H1 (cell line): ENCODE measurements at regions not wholly inside any gene's neighbourhood (a gene's known extent, or its start where the extent isn't known, plus 50 kb on each side); places are given as distances from the start of the nearest gene placed in this dataset.

ENCODE experiments used
- CHD1 ChIP-seq: IDR thresholded peaks from 2 replicates; pipeline ENCODE4 v1.6.1; 2012; ENCODE audit warnings: low read depth, low read length, improper control_type of control experiment
- EZH2 ChIP-seq: fragments of 200-600 bp; sonication (generic); IDR thresholded peaks from 2 replicates; pipeline ENCODE4 v1.7.1; 2012; ENCODE audit warnings: low read depth, mild to moderate bottlenecking, moderate library complexity, low read length, inconsistent platforms; ENCODE audit not compliant: severe bottlenecking
- GABPA ChIP-seq: IDR thresholded peaks from 2 replicates; pipeline ENCODE4 v1.6.1; 2011; ENCODE audit warnings: mild to moderate bottlenecking, low read length, moderate library complexity, borderline replicate concordance; ENCODE audit not compliant: insufficient read depth
- GTF2F1 ChIP-seq: IDR thresholded peaks from 2 replicates; pipeline ENCODE4 v1.6.1; 2012; ENCODE audit warnings: low read depth, low read length, improper control_type of control experiment, borderline replicate concordance
- POLR2A ChIP-seq, 2 experiments: IDR thresholded peaks; 1 replicate in 1 of 2; 2 replicates in 1 of 2; pipeline ENCODE4 v1.6.1; 2011; ENCODE audit warnings: low read depth in 2 of 2, low read length in 2 of 2, mild to moderate bottlenecking in 2 of 2; ENCODE audit errors: control extremely low read depth in 1 of 2
- RBBP5 ChIP-seq: IDR thresholded peaks from 2 replicates; pipeline ENCODE4 v1.7.1; 2012; ENCODE audit warnings: low read depth, mild to moderate bottlenecking, inconsistent platforms, low read length, moderate library complexity, borderline replicate concordance
- SIRT6 ChIP-seq: IDR thresholded peaks from one replicate; pipeline ENCODE4 v1.7.1; 2012; ENCODE audit warnings: low read length, inconsistent platforms
- SP1 ChIP-seq: IDR thresholded peaks from 2 replicates; pipeline ENCODE4 v1.6.1; 2011; ENCODE audit warnings: low read depth, low read length
- TF ChIP-seq, protein P1 (sequence below), 3 experiments: IDR thresholded peaks; 1 replicate in 2 of 3; 2 replicates in 1 of 3; pipeline versions ENCODE4 v1.5.1 to v1.6.1; 2011; ENCODE audit warnings: low read length in 3 of 3, mild to moderate bottlenecking in 3 of 3, inconsistent platforms in 2 of 3, low read depth in 1 of 3, moderate library complexity in 1 of 3; ENCODE audit not compliant: insufficient read depth in 1 of 3; ENCODE audit errors: control extremely low read depth in 1 of 3

DNA sequence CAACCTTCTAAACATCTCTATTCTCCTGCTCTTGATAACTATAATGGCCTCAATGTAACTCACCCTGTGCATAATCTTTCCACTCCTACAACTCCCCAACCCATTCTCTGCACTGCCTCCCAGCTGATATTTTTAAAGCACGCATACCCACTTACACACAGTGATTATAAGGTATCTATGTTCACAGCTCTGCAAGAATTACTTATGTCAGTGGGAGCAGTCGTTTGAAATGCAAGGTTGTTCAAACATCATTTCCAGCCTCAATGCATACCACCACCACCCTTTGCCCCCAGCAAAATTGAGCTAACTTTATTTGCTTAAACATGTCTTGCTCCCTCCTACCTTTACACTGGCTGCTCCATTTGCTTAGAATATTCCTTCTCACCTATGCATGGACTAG lies 506.0 kb downstream of the RFPL4B start:
- TF ChIP-seq RBBP5, result no peak
- TF ChIP-seq, protein P1, sequence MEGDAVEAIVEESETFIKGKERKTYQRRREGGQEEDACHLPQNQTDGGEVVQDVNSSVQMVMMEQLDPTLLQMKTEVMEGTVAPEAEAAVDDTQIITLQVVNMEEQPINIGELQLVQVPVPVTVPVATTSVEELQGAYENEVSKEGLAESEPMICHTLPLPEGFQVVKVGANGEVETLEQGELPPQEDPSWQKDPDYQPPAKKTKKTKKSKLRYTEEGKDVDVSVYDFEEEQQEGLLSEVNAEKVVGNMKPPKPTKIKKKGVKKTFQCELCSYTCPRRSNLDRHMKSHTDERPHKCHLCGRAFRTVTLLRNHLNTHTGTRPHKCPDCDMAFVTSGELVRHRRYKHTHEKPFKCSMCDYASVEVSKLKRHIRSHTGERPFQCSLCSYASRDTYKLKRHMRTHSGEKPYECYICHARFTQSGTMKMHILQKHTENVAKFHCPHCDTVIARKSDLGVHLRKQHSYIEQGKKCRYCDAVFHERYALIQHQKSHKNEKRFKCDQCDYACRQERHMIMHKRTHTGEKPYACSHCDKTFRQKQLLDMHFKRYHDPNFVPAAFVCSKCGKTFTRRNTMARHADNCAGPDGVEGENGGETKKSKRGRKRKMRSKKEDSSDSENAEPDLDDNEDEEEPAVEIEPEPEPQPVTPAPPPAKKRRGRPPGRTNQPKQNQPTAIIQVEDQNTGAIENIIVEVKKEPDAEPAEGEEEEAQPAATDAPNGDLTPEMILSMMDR (IDR thresholded peaks at IDR 0.05; ENCODE audit: control extremely low read depth in 1 of 3, insufficient read depth in 1 of 3, low read depth in 1 of 3, low read length in 3 of 3), result no peak
- no peak for TF ChIP-seq GTF2F1
- TF ChIP-seq GABPA, result no peak
- no peak for TF ChIP-seq CHD1
- no peak for TF ChIP-seq SIRT6
- no peak for TF ChIP-seq EZH2
- TF ChIP-seq POLR2A (IDR thresholded peaks at IDR 0.05; ENCODE audit: control extremely low read depth in 1 of 2, low read depth in 2 of 2, low read length in 2 of 2), result no peak
- TF ChIP-seq SP1, result no peak
